AG10803 (cell line): ENCODE measurements at regions not wholly inside any gene's neighbourhood (a gene's known extent, or its start where the extent isn't known, plus 50 kb on each side); places are given as distances from the start of the nearest gene placed in this dataset.
"Not testable (repeated sequence)": the region's sequence is repeated elsewhere in the genome, so short reads cannot be mapped to it uniquely, and the experiment has no call there.

Experiments used
- DNase-seq: peaks from one replicate; pipeline ENCODE4 v3.0.0; 2010; ENCODE audit warnings: low read depth
- H3K4me3 ChIP-seq: 2 replicates; pipeline ENCODE4 v1.5.1; 2011; ENCODE audit warnings: mild to moderate bottlenecking, low read length, control low read depth
- CTCF ChIP-seq: conservative IDR thresholded peaks from 2 replicates; pipeline ENCODE4 v1.5.1; 2011; ENCODE audit warnings: mild to moderate bottlenecking, low read length, control low read depth, inconsistent platforms

GRCh38 chr11:33948494-33948893, 56.6 kb upstream of the LMO2 start:
- H3K4me3 ChIP-seq: no peak overlapping the region
- no peak for TF ChIP-seq CTCF
- no peak for DNase-seq

GRCh38 chr11:33947918-33948317, 56.0 kb upstream of the LMO2 start:
- DNase-seq, H3K4me3 ChIP-seq: not testable (repeated sequence)

- DNase-seq: no peak
- TF ChIP-seq CTCF: no peak
Measured at GRCh38 chr11:33946930-33947329, 55.1 kb upstream of the LMO2 start.

GRCh38 chr11:33945481-33946268, 53.8 kb upstream of the LMO2 start:
- DNase-seq: no peak
- TF ChIP-seq CTCF: no peak
- H3K4me3 ChIP-seq: no peak overlapping the region

More at GRCh38 chr11:33946930-33947329, 55.1 kb upstream of the LMO2 start:
- no peak overlapping the region for H3K4me3 ChIP-seq

- H3K4me3 ChIP-seq: no peak overlapping the region
- TF ChIP-seq CTCF: no peak
- no peak for DNase-seq
Measured at GRCh38 chr11:33944693-33945424, 53.0 kb upstream of the LMO2 start.

GRCh38 chr11:33944345-33944692, 52.4 kb upstream of the LMO2 start:
- H3K4me3 ChIP-seq: no peak overlapping the region
- no peak for TF ChIP-seq CTCF
- DNase-seq: no peak

GRCh38 chr11:33942954-33943353, 51.1 kb upstream of the LMO2 start:
- TF ChIP-seq CTCF: no peak
- no peak overlapping the region for H3K4me3 ChIP-seq
- peak; percentile 78 for DNase-seq
